ENCODE measurements at regions not wholly inside any gene's neighbourhood (a gene's known extent, or its start where the extent isn't known, plus 50 kb on each side); places are given as distances from the start of the nearest gene placed in this dataset.
"Not testable (repeated sequence)": the region's sequence is repeated elsewhere in the genome, so short reads cannot be mapped to it uniquely, and the experiment has no call there.

GRCh38 chr1:21385022-21385421 lies 54.9 kb upstream of the NBPF3 start:
- DNase-seq (ENCODE audit: low read depth in 1 of 2, low spot score in 1 of 2) = no peak
- in situ Hi-C loops (cut with HindIII; ENCODE audit: low pct_unique_long_range_greater_than_20kb, low sequenced_read_pairs) = no loop called here
- TF ChIP-seq JUND (IDR thresholded peaks at IDR 0.05; ENCODE audit: low read depth) = no peak

GRCh38 chr1:21384620-21385019 lies 55.3 kb upstream of the NBPF3 start:
- no peak for DNase-seq (ENCODE audit: low read depth in 1 of 2, low spot score in 1 of 2)
- in situ Hi-C loops (cut with HindIII; ENCODE audit: low pct_unique_long_range_greater_than_20kb, low sequenced_read_pairs) = no loop called here
- no peak for TF ChIP-seq JUND (IDR thresholded peaks at IDR 0.05; ENCODE audit: low read depth)

GRCh38 chr1:21383785-21384401 lies 56.0 kb upstream of the NBPF3 start:
- DNase-seq (ENCODE audit: low read depth in 1 of 2, low spot score in 1 of 2) = no peak
- in situ Hi-C loops (cut with HindIII; ENCODE audit: low pct_unique_long_range_greater_than_20kb, low sequenced_read_pairs) = no loop called here
- no peak for TF ChIP-seq JUND (IDR thresholded peaks at IDR 0.05; ENCODE audit: low read depth)

- TF ChIP-seq JUND (IDR thresholded peaks at IDR 0.05; ENCODE audit: low read depth) = no peak
- peak; percentile 25 to 84 for DNase-seq (ENCODE audit: low read depth in 1 of 2, low spot score in 1 of 2)
- in situ Hi-C loops (cut with HindIII; ENCODE audit: low pct_unique_long_range_greater_than_20kb, low sequenced_read_pairs) = no loop called here
These were observed 58.6 kb upstream of the NBPF3 start for GRCh38 chr1:21381354-21381753.

GRCh38 chr1:21380147-21380546 lies 59.8 kb upstream of the NBPF3 start:
- in situ Hi-C loops (cut with HindIII; ENCODE audit: low pct_unique_long_range_greater_than_20kb, low sequenced_read_pairs); DNase-seq (ENCODE audit: low read depth in 1 of 2, low spot score in 1 of 2): not testable (repeated sequence)

- no peak for DNase-seq (ENCODE audit: low read depth in 1 of 2, low spot score in 1 of 2)
- no peak for TF ChIP-seq JUND (IDR thresholded peaks at IDR 0.05; ENCODE audit: low read depth)
- in situ Hi-C loops (cut with HindIII; ENCODE audit: low pct_unique_long_range_greater_than_20kb, low sequenced_read_pairs) = no loop called here
These were observed 60.4 kb upstream of the NBPF3 start for GRCh38 chr1:21379571-21379970.

- no peak for DNase-seq (ENCODE audit: low read depth in 1 of 2, low spot score in 1 of 2)
- no peak for TF ChIP-seq JUND (IDR thresholded peaks at IDR 0.05; ENCODE audit: low read depth)
These were observed 61.0 kb upstream of the NBPF3 start for GRCh38 chr1:21378705-21379494.

GRCh38 chr1:21372383-21372782 lies 67.6 kb upstream of the NBPF3 start:
- no peak for TF ChIP-seq JUND (IDR thresholded peaks at IDR 0.05; ENCODE audit: low read depth)
- in situ Hi-C loops (cut with HindIII; ENCODE audit: low pct_unique_long_range_greater_than_20kb, low sequenced_read_pairs) = no loop called here
- DNase-seq (ENCODE audit: low read depth in 1 of 2, low spot score in 1 of 2) = no peak

More at GRCh38 chr1:21378705-21379494, 61.0 kb upstream of the NBPF3 start:
- in situ Hi-C loops (cut with HindIII; ENCODE audit: low pct_unique_long_range_greater_than_20kb, low sequenced_read_pairs) = no loop called here

DNA sequence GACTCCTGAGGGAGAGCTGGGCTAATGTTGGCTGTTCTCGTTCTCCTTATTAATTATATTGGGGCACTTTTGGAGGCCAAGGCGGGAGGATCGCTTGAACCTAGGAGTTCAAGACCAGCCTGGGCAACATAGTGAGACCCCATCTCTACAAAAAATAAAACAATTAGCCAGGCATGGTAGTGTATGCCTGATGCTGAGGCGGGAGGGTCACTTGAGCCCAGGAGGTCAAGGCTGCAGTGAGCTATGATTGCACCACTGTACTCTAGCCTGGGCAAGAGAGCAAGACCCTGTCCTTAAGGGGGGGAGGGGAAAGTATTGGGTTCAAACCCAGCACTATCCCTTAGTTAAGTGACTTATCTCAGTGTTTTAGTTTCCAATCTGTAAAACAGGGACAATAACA lies 70.0 kb upstream of the NBPF3 start:
- in situ Hi-C loops (cut with HindIII; ENCODE audit: low pct_unique_long_range_greater_than_20kb, low sequenced_read_pairs) = no loop called here
- DNase-seq (ENCODE audit: low read depth in 1 of 2, low spot score in 1 of 2) = no peak
- TF ChIP-seq JUND (IDR thresholded peaks at IDR 0.05; ENCODE audit: low read depth) = no peak

- peak; percentile 38 to 85 for DNase-seq (ENCODE audit: low read depth in 1 of 2, low spot score in 1 of 2)
These were observed 71.2 kb upstream of the NBPF3 start for GRCh38 chr1:21368515-21369289.

DNA sequence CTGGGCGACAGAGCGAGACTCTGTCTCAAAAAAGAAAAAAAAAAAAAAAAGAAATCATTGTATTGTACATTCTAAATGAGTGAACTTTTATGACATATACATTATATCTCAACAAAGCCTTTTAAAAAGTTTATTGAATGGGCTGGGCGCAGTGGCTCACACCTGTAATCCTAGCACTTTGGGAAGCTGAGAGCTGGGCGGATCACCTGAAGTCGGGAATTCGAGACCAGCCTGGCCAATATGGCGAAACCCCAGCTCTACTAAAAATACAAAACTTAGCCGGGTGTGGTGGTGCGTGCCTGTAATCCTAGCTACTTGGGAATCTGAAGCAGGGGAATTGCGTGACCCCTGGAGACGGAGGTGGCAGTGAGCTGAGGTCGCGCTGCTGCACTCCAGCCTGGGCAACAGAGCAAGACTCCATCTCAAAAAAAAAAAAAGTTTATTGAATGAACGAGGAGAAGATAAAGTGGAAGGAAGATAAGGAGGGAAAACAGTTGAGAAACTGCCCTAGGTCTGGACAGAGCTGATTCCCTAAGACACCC lies 71.9 kb upstream of the NBPF3 start:
- DNase-seq (ENCODE audit: low read depth in 1 of 2, low spot score in 1 of 2); in situ Hi-C loops (cut with HindIII; ENCODE audit: low pct_unique_long_range_greater_than_20kb, low sequenced_read_pairs): not testable (repeated sequence)

More at GRCh38 chr1:21368515-21369289, 71.2 kb upstream of the NBPF3 start:
- in situ Hi-C loops (cut with HindIII; ENCODE audit: low pct_unique_long_range_greater_than_20kb, low sequenced_read_pairs) = no loop called here
- no peak for TF ChIP-seq JUND (IDR thresholded peaks at IDR 0.05; ENCODE audit: low read depth)

DNA sequence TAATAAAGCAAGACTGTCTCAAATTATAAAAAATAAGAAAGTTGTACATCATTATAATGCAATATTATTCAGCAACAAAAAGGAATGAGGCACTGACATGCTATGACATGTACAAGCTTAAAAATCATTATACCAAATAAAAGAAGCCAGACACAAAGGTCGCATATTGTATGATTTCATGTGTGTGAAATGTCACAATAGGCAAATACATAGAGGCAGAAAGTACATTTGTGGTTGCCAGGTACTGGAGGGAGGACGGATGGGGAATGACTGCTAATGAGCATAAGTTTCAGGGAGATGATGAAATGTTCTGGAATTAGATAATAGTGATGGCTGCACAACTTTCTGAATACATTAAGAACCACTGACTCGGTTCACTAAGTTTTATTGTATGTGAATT lies 73.6 kb upstream of the NBPF3 start:
- in situ Hi-C loops (cut with HindIII; ENCODE audit: low pct_unique_long_range_greater_than_20kb, low sequenced_read_pairs) = no loop called here
- no peak for TF ChIP-seq JUND (IDR thresholded peaks at IDR 0.05; ENCODE audit: low read depth)
- no peak for DNase-seq (ENCODE audit: low read depth in 1 of 2, low spot score in 1 of 2)

- no peak for TF ChIP-seq JUND (IDR thresholded peaks at IDR 0.05; ENCODE audit: low read depth)
- no peak for DNase-seq (ENCODE audit: low read depth in 1 of 2, low spot score in 1 of 2)
- in situ Hi-C loops (cut with HindIII; ENCODE audit: low pct_unique_long_range_greater_than_20kb, low sequenced_read_pairs) = no loop called here
These were observed 74.8 kb upstream of the ECE1 start for GRCh38 chr1:21365036-21365435.
